MM.1S (cell line): ENCODE measurements at regions not wholly inside any gene's neighbourhood (a gene's known extent, or its start where the extent isn't known, plus 50 kb on each side); places are given as distances from the start of the nearest gene placed in this dataset.

Source experiments
- EZH2 ChIP-seq: fragments of 300-600 bp; sonication (generic); optimal IDR thresholded peaks from 2 replicates; pipeline ENCODE3; 2017; ENCODE audit warnings: low read depth, mild to moderate bottlenecking, antibody characterized with exemption, low read length, mixed read lengths
- TF ChIP-seq, protein P1 (sequence below): fragments of 300-600 bp; sonication (generic); IDR thresholded peaks from 2 replicates; pipeline ENCODE4 v1.5.1; 2016; ENCODE audit warnings: antibody characterized with exemption, low read length, mixed read lengths

- TF ChIP-seq, protein P1, sequence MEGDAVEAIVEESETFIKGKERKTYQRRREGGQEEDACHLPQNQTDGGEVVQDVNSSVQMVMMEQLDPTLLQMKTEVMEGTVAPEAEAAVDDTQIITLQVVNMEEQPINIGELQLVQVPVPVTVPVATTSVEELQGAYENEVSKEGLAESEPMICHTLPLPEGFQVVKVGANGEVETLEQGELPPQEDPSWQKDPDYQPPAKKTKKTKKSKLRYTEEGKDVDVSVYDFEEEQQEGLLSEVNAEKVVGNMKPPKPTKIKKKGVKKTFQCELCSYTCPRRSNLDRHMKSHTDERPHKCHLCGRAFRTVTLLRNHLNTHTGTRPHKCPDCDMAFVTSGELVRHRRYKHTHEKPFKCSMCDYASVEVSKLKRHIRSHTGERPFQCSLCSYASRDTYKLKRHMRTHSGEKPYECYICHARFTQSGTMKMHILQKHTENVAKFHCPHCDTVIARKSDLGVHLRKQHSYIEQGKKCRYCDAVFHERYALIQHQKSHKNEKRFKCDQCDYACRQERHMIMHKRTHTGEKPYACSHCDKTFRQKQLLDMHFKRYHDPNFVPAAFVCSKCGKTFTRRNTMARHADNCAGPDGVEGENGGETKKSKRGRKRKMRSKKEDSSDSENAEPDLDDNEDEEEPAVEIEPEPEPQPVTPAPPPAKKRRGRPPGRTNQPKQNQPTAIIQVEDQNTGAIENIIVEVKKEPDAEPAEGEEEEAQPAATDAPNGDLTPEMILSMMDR, result no peak
- TF ChIP-seq EZH2, result no peak
Measured at GRCh38 chr5:125249400-125249799, 503.0 kb upstream of the ZNF608 start.
